DOHH2 (cell line): ENCODE measurements at regions not wholly inside any gene's neighbourhood (a gene's known extent, or its start where the extent isn't known, plus 50 kb on each side); places are given as distances from the start of the nearest gene placed in this dataset.

Experiments used
- H3F3A ChIP-seq: fragments of 200-600 bp; sonication (generic), shearing (Covaris generic); 2 replicates; pipeline ENCODE4 v1.6.0; 2016; ENCODE audit warnings: antibody characterized with exemption, mild to moderate bottlenecking; ENCODE audit not compliant: control insufficient read depth, insufficient read depth
- H3K27ac ChIP-seq: fragments of 200-600 bp; sonication (generic); 2 replicates; pipeline ENCODE4 v1.5.1; 2014; ENCODE audit warnings: low read depth, mild to moderate bottlenecking, low read length, moderate library complexity
- H3K27me3 ChIP-seq: fragments of 200-600 bp; sonication (generic); 2 replicates; pipeline ENCODE4 v1.6.1; 2014; ENCODE audit warnings: mild to moderate bottlenecking, low read length, mixed read lengths; ENCODE audit not compliant: control insufficient read depth
- H3K36me3 ChIP-seq: fragments of 200-600 bp; sonication (generic); 2 replicates; pipeline ENCODE4 v1.6.1; 2014; ENCODE audit warnings: mild to moderate bottlenecking, low read length, moderate library complexity, mixed read lengths; ENCODE audit not compliant: control insufficient read depth
- H3K4me1 ChIP-seq: fragments of 200-600 bp; sonication (generic); 2 replicates; pipeline ENCODE4 v1.6.1; 2014; ENCODE audit warnings: mild to moderate bottlenecking, low read length, mixed read lengths; ENCODE audit not compliant: control insufficient read depth
- H3K4me2 ChIP-seq: fragments of 200-600 bp; sonication (generic); 2 replicates; pipeline ENCODE4 v1.6.0; 2014; ENCODE audit warnings: mild to moderate bottlenecking, low read length, moderate library complexity
- H3K4me3 ChIP-seq: fragments of 200-600 bp; sonication (generic); 2 replicates; pipeline ENCODE4 v1.5.1; 2014; ENCODE audit warnings: mild to moderate bottlenecking, low read length, mixed read lengths
- H3K79me2 ChIP-seq: fragments of 200-600 bp; sonication (generic); 2 replicates; pipeline ENCODE4 v1.6.1; 2014; ENCODE audit warnings: mild to moderate bottlenecking, low read length, mixed read lengths; ENCODE audit not compliant: control insufficient read depth
- H3K9me2 ChIP-seq: fragments of 200-600 bp; sonication (generic); replicated peaks from 2 replicates; pipeline ENCODE4 v1.6.1; 2014; ENCODE audit warnings: mild to moderate bottlenecking, low read length, mixed read lengths; ENCODE audit not compliant: control insufficient read depth
- H3K9me3 ChIP-seq: fragments of 200-600 bp; sonication (generic); 2 replicates; pipeline ENCODE4 v1.6.1; 2014; ENCODE audit warnings: antibody characterized with exemption, low read length, mixed read lengths; ENCODE audit not compliant: control insufficient read depth, insufficient read depth
- H4K20me1 ChIP-seq: fragments of 200-600 bp; sonication (generic); 2 replicates; pipeline ENCODE4 v1.6.0; 2014; ENCODE audit warnings: low read depth, mild to moderate bottlenecking, antibody characterized with exemption, low read length, moderate library complexity; ENCODE audit not compliant: control insufficient read depth, insufficient read depth
- EZH2phosphoT487 ChIP-seq: fragments of 200-600 bp; sonication (generic); IDR thresholded peaks from 2 replicates; pipeline ENCODE4 v1.6.1; 2017; ENCODE audit warnings: borderline replicate concordance, mild to moderate bottlenecking, antibody characterized with exemption, low read length, moderate library complexity, mixed read lengths
- TF ChIP-seq, protein P1 (sequence below): fragments of 200-600 bp; sonication (generic); IDR thresholded peaks from one replicate; pipeline ENCODE4 v1.5.1; 2014; ENCODE audit warnings: antibody characterized with exemption, mild to moderate bottlenecking, low read depth, low read length; ENCODE audit not compliant: poor library complexity, severe bottlenecking

DNA sequence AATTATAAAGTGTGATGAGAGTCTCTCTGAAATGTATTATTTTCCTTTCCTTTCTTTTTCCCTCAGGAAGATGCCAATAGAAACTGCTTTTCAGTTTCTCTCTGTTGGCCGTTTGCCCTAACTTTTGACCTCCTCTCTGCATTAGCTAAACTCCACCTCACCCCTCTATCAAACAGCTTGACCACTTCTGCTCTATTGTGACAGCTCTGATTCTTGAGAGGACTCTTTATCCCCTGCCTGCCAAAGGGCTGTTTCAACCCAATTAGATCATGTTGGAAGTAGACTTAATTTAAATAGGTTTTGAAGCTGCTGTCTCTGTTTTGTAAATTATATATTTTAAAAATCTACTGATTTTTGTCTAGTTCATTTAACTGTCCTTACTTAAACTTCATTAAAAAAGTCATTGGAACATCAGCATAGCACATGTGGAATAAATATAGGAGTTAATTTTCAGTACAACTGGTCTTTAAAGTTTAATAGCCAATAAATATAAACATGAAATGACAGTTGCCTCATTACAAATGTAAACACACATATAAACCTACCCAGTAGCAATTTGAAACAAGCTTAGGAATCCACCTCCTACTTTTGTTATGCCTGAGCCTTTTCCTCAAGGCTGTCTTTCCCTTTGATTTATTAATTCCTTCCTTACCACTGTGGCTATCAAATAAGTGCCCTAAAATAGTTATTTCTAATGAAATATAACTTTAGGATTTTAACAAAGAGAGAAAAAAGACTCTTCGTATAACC is 152.0 kb downstream of the CHRM3 start:
- Histone ChIP-seq H3K4me3 (no peak overlapping the region), H3K9me2 (no peaks in the 10 kb centered on the region), H3K27ac (no peak overlapping the region), H3F3A (no peaks in the 10 kb centered on the region), H3K79me2 (no peaks in the 10 kb centered on the region), H3K27me3 (no peaks in the 10 kb centered on the region), H3K4me1 (no peaks in the 10 kb centered on the region), H3K9me3 (no peaks in the 10 kb centered on the region), H4K20me1 (no peaks in the 10 kb centered on the region), H3K36me3 (no peaks in the 10 kb centered on the region), H3K4me2 (no peak overlapping the region)
- TF ChIP-seq EZH2phosphoT487: no peak
- TF ChIP-seq, protein P1, sequence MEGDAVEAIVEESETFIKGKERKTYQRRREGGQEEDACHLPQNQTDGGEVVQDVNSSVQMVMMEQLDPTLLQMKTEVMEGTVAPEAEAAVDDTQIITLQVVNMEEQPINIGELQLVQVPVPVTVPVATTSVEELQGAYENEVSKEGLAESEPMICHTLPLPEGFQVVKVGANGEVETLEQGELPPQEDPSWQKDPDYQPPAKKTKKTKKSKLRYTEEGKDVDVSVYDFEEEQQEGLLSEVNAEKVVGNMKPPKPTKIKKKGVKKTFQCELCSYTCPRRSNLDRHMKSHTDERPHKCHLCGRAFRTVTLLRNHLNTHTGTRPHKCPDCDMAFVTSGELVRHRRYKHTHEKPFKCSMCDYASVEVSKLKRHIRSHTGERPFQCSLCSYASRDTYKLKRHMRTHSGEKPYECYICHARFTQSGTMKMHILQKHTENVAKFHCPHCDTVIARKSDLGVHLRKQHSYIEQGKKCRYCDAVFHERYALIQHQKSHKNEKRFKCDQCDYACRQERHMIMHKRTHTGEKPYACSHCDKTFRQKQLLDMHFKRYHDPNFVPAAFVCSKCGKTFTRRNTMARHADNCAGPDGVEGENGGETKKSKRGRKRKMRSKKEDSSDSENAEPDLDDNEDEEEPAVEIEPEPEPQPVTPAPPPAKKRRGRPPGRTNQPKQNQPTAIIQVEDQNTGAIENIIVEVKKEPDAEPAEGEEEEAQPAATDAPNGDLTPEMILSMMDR: no peak

DNA sequence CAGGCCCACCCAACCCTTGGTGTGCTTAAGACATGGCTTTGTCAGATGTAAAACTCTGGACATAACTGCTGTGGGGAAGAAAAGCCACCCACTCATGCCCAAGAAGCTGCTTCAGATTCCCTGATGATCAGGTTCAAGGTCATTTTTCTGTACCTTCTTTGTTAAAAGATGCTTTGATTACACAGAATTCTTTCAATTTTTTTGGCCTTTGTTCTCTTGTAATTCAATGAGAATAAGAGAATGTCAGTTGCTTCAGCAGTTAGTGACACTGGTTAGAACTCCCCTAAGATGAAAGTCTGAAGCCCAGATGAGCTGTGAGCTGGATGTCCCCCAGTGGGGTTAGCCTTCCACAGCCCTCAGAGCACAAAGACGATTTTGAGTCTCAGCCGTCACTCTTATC is 152.7 kb downstream of the CHRM3 start:
- H3K4me1 ChIP-seq: no peaks in the 10 kb centered on the region
- no peak overlapping the region for H3K4me2 ChIP-seq
- no peaks in the 10 kb centered on the region for H3K9me3 ChIP-seq
- H3K79me2 ChIP-seq: no peaks in the 10 kb centered on the region
- H3K4me3 ChIP-seq: no peak overlapping the region
- no peaks in the 10 kb centered on the region for H3K9me2 ChIP-seq
- H3K36me3 ChIP-seq: no peaks in the 10 kb centered on the region
- H3F3A ChIP-seq: no peaks in the 10 kb centered on the region
- H3K27ac ChIP-seq: no peak overlapping the region
- H4K20me1 ChIP-seq: no peaks in the 10 kb centered on the region
- no peaks in the 10 kb centered on the region for H3K27me3 ChIP-seq
- TF ChIP-seq, protein P1: no peak
- TF ChIP-seq EZH2phosphoT487: no peak

DNA sequence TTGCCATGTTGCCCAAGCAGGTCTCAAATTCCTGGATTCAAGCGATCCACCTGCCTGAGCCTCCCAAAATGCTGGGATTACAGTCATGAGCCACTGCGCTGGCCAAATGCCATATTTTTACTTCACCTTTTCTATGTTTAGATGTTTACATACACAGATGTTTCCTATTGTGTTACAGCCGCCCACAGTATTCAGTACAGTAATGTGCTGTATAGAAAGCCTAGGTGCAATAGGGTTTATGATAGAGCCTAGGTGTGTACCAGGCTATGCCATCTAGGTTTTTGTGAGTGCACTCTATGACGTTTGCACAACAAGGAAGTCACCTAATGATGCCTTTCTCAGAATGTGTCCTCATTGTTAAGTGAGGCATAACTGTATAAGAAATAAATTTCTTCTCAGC is 153.4 kb downstream of the CHRM3 start:
- Histone ChIP-seq H3K4me2 (no peak overlapping the region), H3K27ac (no peak overlapping the region), H3K4me1 (no peaks in the 10 kb centered on the region), H3K27me3 (no peaks in the 10 kb centered on the region), H4K20me1 (no peaks in the 10 kb centered on the region), H3K9me2 (no peaks in the 10 kb centered on the region), H3F3A (no peaks in the 10 kb centered on the region), H3K79me2 (no peaks in the 10 kb centered on the region), H3K36me3 (no peaks in the 10 kb centered on the region), H3K9me3 (no peaks in the 10 kb centered on the region), H3K4me3 (no peak overlapping the region)
- TF ChIP-seq, protein P1: no peak
- no peak for TF ChIP-seq EZH2phosphoT487
